Immature natural killer cell (primary cell): ENCODE measurements at regions not wholly inside any gene's neighbourhood (a gene's known extent, or its start where the extent isn't known, plus 50 kb on each side); places are given as distances from the start of the nearest gene placed in this dataset.
A peak's percentile ranks its signal among the peaks of the same experiment; 100 is the strongest.
"Not testable (repeated sequence)": the region's sequence is repeated elsewhere in the genome, so short reads cannot be mapped to it uniquely, and the experiment has no call there.

Source experiments
- DNase-seq, 3 donors: peaks; one replicate each; pipeline ENCODE4 v3.0.0; 2022; ENCODE audit warnings: mixed read lengths in 1 of 3
- H3K27ac Mint-ChIP-seq, 6 donors: one replicate each; pipeline ENCODE4 v1.8.0; 2020; ENCODE audit warnings: mixed read lengths in 6 of 6, mild to moderate bottlenecking in 5 of 6, inconsistent platforms in 4 of 6, moderate library complexity in 3 of 6
- H3K27me3 Mint-ChIP-seq, 3 donors: one replicate each; pipeline ENCODE4 v1.8.0; 2020 to 2021; ENCODE audit warnings: low read depth in 3 of 3, mild to moderate bottlenecking in 3 of 3, mixed read lengths in 3 of 3, moderate library complexity in 3 of 3, inconsistent platforms in 1 of 3
- H3K36me3 Mint-ChIP-seq, 3 donors: one replicate each; pipeline ENCODE4 v1.8.0; 2020; ENCODE audit warnings: mixed read lengths in 3 of 3, inconsistent platforms in 2 of 3, mild to moderate bottlenecking in 2 of 3
- H3K4me1 Mint-ChIP-seq, 2 donors: one replicate each; pipeline ENCODE4 v1.8.0; 2020; ENCODE audit warnings: inconsistent platforms in 2 of 2, mild to moderate bottlenecking in 2 of 2, mixed read lengths in 2 of 2, moderate library complexity in 1 of 2
- H3K4me3 Mint-ChIP-seq, 5 donors: one replicate each; pipeline ENCODE4 v1.8.0; 2020; ENCODE audit warnings: mild to moderate bottlenecking in 5 of 5, mixed read lengths in 5 of 5, inconsistent platforms in 3 of 5, moderate library complexity in 3 of 5
- H3K9me3 Mint-ChIP-seq, 6 donors: one replicate each; pipeline ENCODE4 v1.8.0; 2020; ENCODE audit warnings: mild to moderate bottlenecking in 6 of 6, mixed read lengths in 6 of 6, inconsistent platforms in 4 of 6, moderate library complexity in 3 of 6

DNA sequence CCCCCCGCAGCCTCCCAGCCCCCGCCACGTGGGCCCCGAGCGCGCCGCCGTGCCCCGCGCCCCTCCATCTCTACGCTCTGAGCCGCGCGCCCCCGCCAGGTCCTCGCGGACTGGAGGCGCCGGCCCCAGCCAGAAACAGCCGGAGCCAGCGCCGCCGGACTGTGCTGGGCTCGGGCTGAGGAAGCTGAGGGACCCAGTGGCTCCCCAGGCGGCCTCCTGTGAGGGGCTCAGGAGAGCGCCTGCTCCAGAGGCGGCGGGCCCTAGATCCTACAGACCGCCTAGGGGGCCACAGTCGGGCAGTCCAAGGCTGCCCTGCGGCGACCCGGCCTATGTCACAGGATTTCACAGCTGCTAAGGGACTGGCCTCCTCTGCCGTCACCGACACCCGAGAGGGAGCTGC lies 82.1 kb downstream of the NENF start:
- H3K9me3 Mint-ChIP-seq: peaks cover 0 to 1% (median 0%) of the 10 kb centered on the region in 6 donors
- peaks cover 0 to 3% (median 0%) of the 10 kb centered on the region in 3 donors for H3K36me3 Mint-ChIP-seq
- no peak overlapping the region for H3K27ac Mint-ChIP-seq
- peaks cover 11 to 39% (median 19%) of the 10 kb centered on the region in 3 donors for H3K27me3 Mint-ChIP-seq
- H3K4me3 Mint-ChIP-seq: peak overlapping the region in 2 of 5 donors; percentile 27 to 65
- peak; percentile 24 to 41 (median 34) for DNase-seq
- H3K4me1 Mint-ChIP-seq: peaks cover 6 to 10% of the 10 kb centered on the region in 2 donors

DNA sequence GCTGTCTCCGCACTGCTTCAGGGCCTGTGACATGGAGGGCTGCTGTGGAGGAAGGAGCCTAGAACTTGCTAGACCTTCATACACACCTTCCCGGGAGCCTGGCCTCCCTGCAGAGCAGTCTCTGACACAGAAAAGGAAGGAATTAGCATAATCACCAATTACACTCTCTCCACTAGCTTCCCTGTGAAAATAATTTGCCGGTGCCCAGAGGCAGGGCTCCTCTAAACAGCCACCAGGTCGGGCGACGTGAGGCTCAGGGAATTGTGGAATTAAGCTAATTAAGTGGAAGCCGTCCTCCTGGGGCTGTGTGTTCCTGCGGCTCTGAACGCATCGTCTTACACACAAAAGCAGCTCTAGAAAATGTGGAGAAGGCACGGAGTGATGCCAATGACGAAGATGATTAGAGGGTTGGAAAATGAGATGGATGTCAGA lies 82.6 kb downstream of the NENF start:
- no peak overlapping the region for H3K27ac Mint-ChIP-seq

DNA sequence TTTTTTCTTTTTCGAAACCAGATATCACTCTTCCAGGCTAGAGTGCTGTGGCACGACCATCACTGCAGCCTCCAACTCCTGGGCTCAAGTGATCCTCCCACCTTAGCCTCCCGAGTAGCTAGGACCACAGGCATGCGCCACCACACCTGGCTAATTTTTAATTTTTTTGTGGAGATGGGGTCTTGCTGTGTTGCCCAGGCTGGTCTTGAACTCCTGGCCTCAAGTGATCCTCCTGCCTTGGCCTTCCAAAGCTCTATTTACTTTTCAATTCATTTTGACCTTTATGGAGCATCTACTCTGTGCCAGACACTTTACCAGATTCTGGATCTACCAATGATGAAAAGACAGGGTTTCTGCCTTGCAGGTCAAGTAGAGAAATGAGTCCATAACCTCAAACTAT lies 83.3 kb downstream of the NENF start:
- Mint-ChIP-seq H3K4me3 (peak overlapping the region in 3 of 5 donors; percentile 18 to 33 (median 19)), H3K27me3 (peaks cover 11 to 38% (median 18%) of the 10 kb centered on the region in 3 donors), H3K4me1 (peaks cover 6 to 10% of the 10 kb centered on the region in 2 donors)
- not testable (repeated sequence) for H3K9me3 Mint-ChIP-seq, H3K27ac Mint-ChIP-seq, DNase-seq, H3K36me3 Mint-ChIP-seq

More for the DNA sequence above, 82.6 kb downstream of the NENF start:
- DNase-seq: peak in 1 of 3 donors; percentile 12
- Mint-ChIP-seq H3K36me3 (no peaks in the 10 kb centered on the region), H3K4me1 (peaks cover 6 to 10% of the 10 kb centered on the region in 2 donors), H3K9me3 (peaks cover 0 to 1% (median 0%) of the 10 kb centered on the region in 6 donors), H3K27me3 (peaks cover 11 to 39% (median 21%) of the 10 kb centered on the region in 3 donors), H3K4me3 (peak overlapping the region in 2 of 5 donors; percentile 46 to 48)

DNA sequence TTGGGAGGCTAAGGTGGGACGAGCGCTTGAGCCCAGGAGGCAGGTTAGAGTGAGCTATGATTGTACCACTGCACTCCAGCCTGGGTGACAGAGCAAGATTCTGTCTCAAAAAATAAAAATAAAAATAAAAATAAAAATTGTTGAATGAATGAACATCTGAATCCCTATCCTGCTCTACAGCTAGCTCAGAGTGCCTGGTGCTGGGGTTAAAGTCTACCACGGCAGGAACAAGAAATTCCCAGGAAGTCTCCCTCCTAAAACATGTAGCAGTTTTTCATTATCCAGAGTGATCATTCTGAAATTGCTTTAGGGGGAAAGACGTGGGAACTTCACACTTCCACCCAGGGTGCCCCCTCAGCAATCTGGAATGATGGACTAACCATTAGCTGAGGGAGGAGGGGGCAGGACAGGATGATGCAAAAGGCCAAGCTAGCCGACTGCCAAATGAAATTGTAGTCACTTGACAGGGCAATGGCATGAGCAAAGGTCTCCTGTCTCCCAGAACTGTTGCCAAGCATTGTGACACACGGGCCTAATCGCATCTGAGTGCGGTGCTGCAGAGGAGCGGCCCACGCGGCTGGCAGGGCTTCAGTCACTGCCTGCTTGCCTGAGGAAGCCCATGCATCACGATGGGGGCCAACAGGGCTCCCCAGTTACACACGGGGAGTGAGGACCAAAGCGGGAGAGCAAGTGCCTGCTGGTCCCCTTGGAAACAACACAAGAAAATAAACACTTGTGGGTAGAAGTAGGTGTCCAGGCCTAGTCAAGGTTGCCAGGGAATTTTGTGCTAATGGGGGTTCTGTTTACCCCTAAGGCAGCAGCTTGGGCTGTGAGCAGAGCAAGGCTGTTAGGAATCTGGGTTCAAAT lies 85.7 kb downstream of the NENF start:
- no peaks in the 10 kb centered on the region for H3K36me3 Mint-ChIP-seq
- no peak overlapping the region for H3K27ac Mint-ChIP-seq
- H3K9me3 Mint-ChIP-seq: no peaks in the 10 kb centered on the region
- no peak for DNase-seq
- peaks cover 11 to 37% (median 13%) of the 10 kb centered on the region in 3 donors for H3K27me3 Mint-ChIP-seq
- H3K4me1 Mint-ChIP-seq: peaks cover 6 to 10% of the 10 kb centered on the region in 2 donors
- no peak overlapping the region for H3K4me3 Mint-ChIP-seq

DNA sequence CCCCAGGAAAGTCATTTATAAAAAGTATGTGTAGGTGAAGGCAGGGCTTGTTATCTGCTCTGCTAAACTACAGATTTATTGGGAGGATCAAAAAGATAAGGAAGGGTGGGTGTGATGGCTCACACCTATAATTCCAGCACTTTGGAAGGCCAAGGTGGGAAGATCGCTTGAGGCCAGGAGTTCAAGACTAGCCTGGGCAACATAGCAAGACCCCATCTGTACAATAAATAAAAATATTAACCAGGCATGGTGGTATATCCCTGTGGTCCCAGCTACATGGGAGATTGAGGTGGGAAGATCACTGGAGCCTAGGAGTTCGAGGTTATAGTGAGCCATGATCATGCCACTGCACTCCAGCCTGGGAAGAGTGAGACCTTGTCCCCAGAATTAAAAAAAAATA lies 86.4 kb downstream of the NENF start:
- H3K4me1 Mint-ChIP-seq: peaks cover under 1 to 4% of the 10 kb centered on the region in 2 donors
- DNase-seq: no peak
- H3K4me3 Mint-ChIP-seq: no peak overlapping the region
- no peak overlapping the region for H3K27ac Mint-ChIP-seq
- peaks cover 8 to 31% (median 13%) of the 10 kb centered on the region in 3 donors for H3K27me3 Mint-ChIP-seq
- no peaks in the 10 kb centered on the region for H3K9me3 Mint-ChIP-seq
- H3K36me3 Mint-ChIP-seq: no peaks in the 10 kb centered on the region

DNA sequence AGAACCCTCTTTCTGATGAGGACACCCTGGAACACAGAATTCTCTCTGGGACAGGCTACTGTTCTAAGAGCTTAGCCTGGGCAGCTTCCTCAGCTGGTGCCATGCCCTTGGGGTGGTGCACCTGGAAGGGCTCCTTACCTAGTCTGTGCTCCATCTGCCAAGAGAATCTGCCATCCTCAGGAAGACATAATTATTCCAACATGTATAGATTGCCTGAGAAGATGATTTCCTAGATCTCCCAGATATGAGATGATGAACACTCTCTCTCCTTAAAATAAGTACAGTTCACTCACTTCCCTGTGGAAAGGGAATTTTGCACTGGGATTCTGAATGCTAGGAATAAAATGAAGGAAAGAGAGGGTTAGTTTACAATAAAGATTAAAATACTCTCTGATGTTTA lies 87.6 kb downstream of the NENF start:
- Mint-ChIP-seq H3K36me3 (no peaks in the 10 kb centered on the region), H3K9me3 (no peaks in the 10 kb centered on the region), H3K4me3 (no peak overlapping the region), H3K27me3 (peaks cover 8 to 29% (median 11%) of the 10 kb centered on the region in 3 donors), H3K4me1 (peaks cover 0 to under 1% of the 10 kb centered on the region in 2 donors), H3K27ac (no peak overlapping the region)
- no peak for DNase-seq

DNA sequence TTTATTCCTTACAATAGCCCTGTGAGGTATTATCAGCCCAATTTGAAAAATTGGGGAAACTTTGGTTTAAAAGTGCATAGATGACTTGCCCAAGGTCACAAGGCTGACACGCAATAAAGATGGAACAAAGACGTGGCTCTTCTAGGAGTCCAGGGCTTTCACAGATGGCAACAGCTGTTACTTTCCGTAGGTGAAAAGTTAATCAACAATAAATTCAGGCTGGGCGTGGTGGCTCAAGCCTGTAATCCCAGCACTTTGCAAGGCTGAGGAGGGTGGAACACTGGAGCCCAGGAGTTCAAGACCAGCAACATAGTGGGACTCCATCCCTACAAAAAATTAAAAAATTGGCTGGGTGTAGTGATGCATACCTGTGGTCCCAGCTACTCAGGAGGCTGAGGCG lies 87.8 kb upstream of the ATF3 start:
- no peaks in the 10 kb centered on the region for H3K36me3 Mint-ChIP-seq

DNA sequence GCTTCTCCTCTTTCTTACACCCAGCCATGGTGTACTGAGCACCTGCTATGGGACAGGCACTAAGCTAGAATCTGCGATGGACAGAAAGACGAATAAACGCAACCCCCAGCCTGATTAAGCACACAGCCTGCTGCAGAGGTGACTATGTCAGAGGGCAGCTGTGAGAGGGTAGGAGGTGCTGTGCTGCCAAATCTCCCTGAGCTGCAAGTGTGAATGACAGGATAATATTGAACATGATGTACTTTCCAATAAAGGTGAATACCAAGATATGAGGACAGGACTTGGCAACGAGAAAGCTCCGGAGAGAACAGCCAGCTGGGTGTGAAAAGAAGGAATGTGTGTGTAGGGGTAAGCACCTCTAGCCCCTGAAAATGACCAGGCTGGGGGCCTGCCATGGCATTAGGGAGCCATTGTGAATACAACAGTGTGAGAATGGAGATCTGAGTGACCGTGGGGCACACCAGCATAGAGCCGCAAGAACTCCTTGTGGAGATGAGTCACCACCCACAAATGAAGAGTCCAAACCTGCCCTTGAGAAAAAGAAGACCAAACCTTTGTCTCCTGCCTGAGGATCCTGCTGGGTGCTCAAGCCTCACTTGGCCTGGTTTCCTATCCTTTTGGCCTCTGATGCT lies 83.0 kb upstream of the ATF3 start:
- peaks cover 1 to 7% (median 6%) of the 10 kb centered on the region in 3 donors for H3K27me3 Mint-ChIP-seq
- H3K27ac Mint-ChIP-seq: no peak overlapping the region
- no peaks in the 10 kb centered on the region for H3K4me1 Mint-ChIP-seq
- no peak overlapping the region for H3K4me3 Mint-ChIP-seq
- peaks cover 0 to 2% (median 0%) of the 10 kb centered on the region in 6 donors for H3K9me3 Mint-ChIP-seq
- no peaks in the 10 kb centered on the region for H3K36me3 Mint-ChIP-seq
- DNase-seq: no peak

More for the DNA sequence above, 87.8 kb upstream of the ATF3 start:
- Mint-ChIP-seq H3K4me3 (no peak overlapping the region), H3K9me3 (no peaks in the 10 kb centered on the region), H3K27me3 (peaks cover 8 to 26% (median 9%) of the 10 kb centered on the region in 3 donors), H3K27ac (no peak overlapping the region), H3K4me1 (no peaks in the 10 kb centered on the region)
- DNase-seq: no peak

DNA sequence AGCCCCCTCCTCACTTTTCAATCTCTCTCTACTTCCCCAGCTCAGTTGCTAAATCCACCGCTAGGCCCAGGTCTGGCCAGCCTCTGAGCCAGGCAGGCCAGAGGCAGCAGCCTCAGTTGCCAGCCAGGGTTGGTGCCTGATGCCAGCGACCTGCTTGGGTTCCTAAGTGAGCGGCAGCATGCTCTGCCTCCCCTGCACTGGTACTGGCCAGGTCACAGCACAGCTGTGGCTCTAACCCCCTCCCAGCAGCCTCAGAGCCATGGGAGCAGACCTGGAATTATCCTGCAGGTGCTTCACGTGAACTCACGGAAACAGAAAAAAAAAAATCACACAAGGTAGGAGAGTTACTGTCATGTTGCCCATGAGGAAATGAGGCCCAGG lies 82.5 kb upstream of the ATF3 start:
- H3K4me1 Mint-ChIP-seq: no peaks in the 10 kb centered on the region
- H3K36me3 Mint-ChIP-seq: no peaks in the 10 kb centered on the region
- peaks cover 1 to 7% (median 4%) of the 10 kb centered on the region in 3 donors for H3K27me3 Mint-ChIP-seq
- H3K4me3 Mint-ChIP-seq: no peak overlapping the region
- DNase-seq: no peak
- H3K27ac Mint-ChIP-seq: no peak overlapping the region
- H3K9me3 Mint-ChIP-seq: peaks cover 0 to 2% (median 0%) of the 10 kb centered on the region in 6 donors

DNA sequence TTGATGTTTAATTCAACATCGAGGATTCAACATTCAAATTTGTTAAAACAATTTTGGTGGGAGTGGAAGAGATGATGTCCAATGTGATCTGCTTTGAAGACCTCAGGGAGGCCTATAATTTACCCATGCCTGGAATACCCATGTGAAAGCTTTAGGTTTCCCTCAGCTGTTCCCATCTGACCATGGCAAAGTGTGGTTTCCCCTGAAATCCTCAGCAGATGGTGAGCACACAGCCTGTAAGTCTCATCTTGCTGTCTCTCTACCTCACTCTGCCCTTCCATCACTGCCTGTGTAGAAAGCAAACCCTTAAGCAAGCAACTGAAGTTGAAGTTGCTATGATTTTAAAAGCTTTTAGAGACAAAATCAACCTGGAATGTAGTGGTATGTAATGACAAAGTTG lies 80.1 kb upstream of the ATF3 start:
- peaks cover 0 to 2% (median 0%) of the 10 kb centered on the region in 6 donors for H3K9me3 Mint-ChIP-seq
- H3K27me3 Mint-ChIP-seq: peaks cover 0 to 5% (median 1%) of the 10 kb centered on the region in 3 donors
- no peak overlapping the region for H3K27ac Mint-ChIP-seq
- H3K36me3 Mint-ChIP-seq: no peaks in the 10 kb centered on the region
- no peak overlapping the region for H3K4me3 Mint-ChIP-seq
- no peak for DNase-seq
- H3K4me1 Mint-ChIP-seq: no peaks in the 10 kb centered on the region

DNA sequence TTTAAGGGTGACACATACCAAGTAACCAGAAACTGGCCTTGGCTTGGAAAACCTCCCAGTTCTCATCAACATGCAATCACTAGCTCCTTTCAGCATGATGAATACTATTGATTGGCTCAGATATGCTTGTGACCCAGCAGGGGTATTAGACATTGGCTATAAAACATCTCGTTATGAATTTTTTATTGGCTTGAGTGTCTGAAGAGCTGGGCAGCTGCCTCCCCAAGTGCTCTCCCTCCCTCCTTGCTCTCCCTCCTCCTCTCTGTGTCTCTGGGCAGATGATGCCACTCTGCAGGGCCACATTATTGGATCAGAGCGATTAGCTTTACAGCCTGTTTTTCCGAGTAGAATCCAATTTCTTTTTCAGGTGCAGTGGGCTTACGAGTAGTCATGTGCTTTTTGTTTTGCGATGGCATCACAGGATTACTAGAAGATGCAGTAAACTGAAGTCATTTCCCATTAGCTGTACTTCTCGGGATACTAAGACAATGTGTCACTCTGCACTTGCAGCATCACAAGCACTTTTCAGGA lies 79.3 kb upstream of the ATF3 start:
- no peak overlapping the region for H3K27ac Mint-ChIP-seq
- DNase-seq: no peak
- H3K36me3 Mint-ChIP-seq: no peaks in the 10 kb centered on the region
- H3K27me3 Mint-ChIP-seq: peaks cover 0 to 5% (median 1%) of the 10 kb centered on the region in 3 donors
- H3K4me3 Mint-ChIP-seq: no peak overlapping the region
- H3K4me1 Mint-ChIP-seq: no peaks in the 10 kb centered on the region
- H3K9me3 Mint-ChIP-seq: peaks cover 0 to 5% (median 0%) of the 10 kb centered on the region in 6 donors

DNA sequence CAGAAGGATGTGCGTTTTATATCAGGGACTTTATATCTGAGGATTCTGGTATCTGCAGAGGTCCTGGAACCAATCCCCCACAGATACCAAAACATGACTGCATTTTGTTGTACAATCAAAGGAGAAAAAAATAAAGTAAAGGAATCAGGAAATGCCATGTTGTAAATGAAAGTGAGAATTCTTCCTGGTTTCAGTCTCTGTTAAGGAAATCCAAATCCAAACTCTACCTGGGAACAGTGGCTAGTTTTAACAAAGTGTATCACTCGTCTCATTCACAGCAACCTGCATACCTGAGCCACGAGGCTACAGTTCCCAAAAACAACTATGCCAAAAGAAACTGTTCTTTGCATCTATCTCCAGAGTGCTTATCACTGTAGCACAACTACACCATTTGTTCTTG lies 77.3 kb upstream of the ATF3 start:
- Mint-ChIP-seq H3K9me3 (peaks cover 0 to 6% (median 0%) of the 10 kb centered on the region in 6 donors), H3K36me3 (no peaks in the 10 kb centered on the region), H3K4me3 (no peak overlapping the region), H3K27me3 (peaks cover 1 to 5% (median 3%) of the 10 kb centered on the region in 3 donors), H3K4me1 (no peaks in the 10 kb centered on the region), H3K27ac (no peak overlapping the region)
- DNase-seq: no peak

DNA sequence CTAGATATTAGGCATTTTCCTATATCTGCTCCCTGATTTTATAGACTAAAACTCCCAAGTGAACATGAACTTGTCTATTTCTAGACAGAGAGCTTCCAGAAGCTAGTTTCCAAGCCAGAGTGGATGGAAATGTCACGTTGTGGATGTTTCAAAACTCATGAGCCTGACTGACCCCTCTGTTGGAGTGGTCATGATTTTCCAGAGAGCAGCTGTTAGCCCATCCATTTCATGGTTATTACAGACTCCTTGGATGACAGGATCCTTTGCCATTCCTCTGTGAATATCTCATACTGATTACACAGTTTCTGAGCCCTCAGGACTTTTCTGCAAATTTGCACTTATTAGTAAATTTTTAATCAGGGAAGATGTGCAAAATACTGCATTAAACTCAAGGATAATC lies 76.8 kb upstream of the ATF3 start:
- Mint-ChIP-seq H3K27ac (no peak overlapping the region), H3K9me3 (peaks cover 0 to 6% (median 0%) of the 10 kb centered on the region in 6 donors), H3K27me3 (peaks cover 1 to 5% (median 3%) of the 10 kb centered on the region in 3 donors), H3K36me3 (no peaks in the 10 kb centered on the region), H3K4me1 (no peaks in the 10 kb centered on the region), H3K4me3 (no peak overlapping the region)
- no peak for DNase-seq
